Parathyroid adenoma (tissue), 2 donors: ENCODE measurements at regions not wholly inside any gene's neighbourhood (a gene's known extent, or its start where the extent isn't known, plus 50 kb on each side); places are given as distances from the start of the nearest gene placed in this dataset.

Source experiments
- H2AFZ ChIP-seq: fragments of 300-600 bp; sonication (generic); one replicate; pipeline ENCODE4 v1.7.0; 2017; ENCODE audit warnings: antibody characterized with exemption, mild to moderate bottlenecking
- H3K27ac ChIP-seq: fragments of 300-600 bp; sonication (generic); one replicate; pipeline ENCODE4 v1.7.0; 2017
- H3K27me3 ChIP-seq: fragments of 300-600 bp; sonication (generic); one replicate; pipeline ENCODE4 v1.7.0; 2017; ENCODE audit warnings: low read length; ENCODE audit not compliant: control insufficient read depth, insufficient read depth
- H3K36me3 ChIP-seq: fragments of 300-600 bp; sonication (generic); one replicate; pipeline ENCODE4 v1.7.0; 2017; ENCODE audit warnings: low read length; ENCODE audit not compliant: control insufficient read depth, insufficient read depth
- H3K4me1 ChIP-seq: fragments of 300-600 bp; sonication (generic); one replicate; pipeline ENCODE4 v1.7.0; 2017; ENCODE audit warnings: control low read depth
- H3K4me2 ChIP-seq: fragments of 300-600 bp; sonication (generic); one replicate; pipeline ENCODE4 v1.7.0; 2017; ENCODE audit warnings: low read length
- H3K4me3 ChIP-seq: fragments of 300-600 bp; sonication (generic); one replicate; pipeline ENCODE4 v1.7.0; 2017; ENCODE audit warnings: low read depth, low read length
- H3K79me2 ChIP-seq: fragments of 300-600 bp; sonication (generic); one replicate; pipeline ENCODE4 v1.7.0; 2017; ENCODE audit warnings: control low read depth
- H3K9ac ChIP-seq: fragments of 300-600 bp; sonication (generic); one replicate; pipeline ENCODE4 v1.7.0; 2017; ENCODE audit warnings: mild to moderate bottlenecking
- H3K9me3 ChIP-seq: fragments of 300-600 bp; sonication (generic); one replicate; pipeline ENCODE4 v1.7.0; 2017; ENCODE audit warnings: low read length; ENCODE audit not compliant: control insufficient read depth
- CTCF ChIP-seq: fragments of 300-600 bp; sonication (generic); IDR thresholded peaks from one replicate; pipeline ENCODE4 v1.7.0; 2017; ENCODE audit warnings: antibody characterized with exemption, mild to moderate bottlenecking
- donor health status: primary hyperparathyroidism.

GRCh38 chr7:47128700-47129099 is 453.2 kb downstream of the TNS3 start:
- Histone ChIP-seq H3K9me3 (no peaks in the 10 kb centered on the region), H3K27ac (no peak overlapping the region), H3K4me3 (no peak overlapping the region), H3K36me3 (no peaks in the 10 kb centered on the region), H3K27me3 (no peaks in the 10 kb centered on the region), H3K4me1 (no peaks in the 10 kb centered on the region), H3K4me2 (no peak overlapping the region), H3K79me2 (no peaks in the 10 kb centered on the region), H2AFZ (no peak overlapping the region), H3K9ac (no peak overlapping the region)
- TF ChIP-seq CTCF, result no peak

GRCh38 chr7:47125529-47125928 is 456.4 kb downstream of the TNS3 start:
- TF ChIP-seq CTCF, result no peak
- Histone ChIP-seq H3K27ac (no peak overlapping the region), H3K9me3 (no peaks in the 10 kb centered on the region), H3K9ac (no peak overlapping the region), H3K4me2 (no peak overlapping the region), H3K4me1 (no peaks in the 10 kb centered on the region), H3K36me3 (no peaks in the 10 kb centered on the region), H2AFZ (no peak overlapping the region), H3K79me2 (no peaks in the 10 kb centered on the region), H3K4me3 (no peak overlapping the region), H3K27me3 (no peaks in the 10 kb centered on the region)

- Histone ChIP-seq H3K36me3 (no peaks in the 10 kb centered on the region), H3K27me3 (no peaks in the 10 kb centered on the region), H3K4me2 (no peak overlapping the region), H3K9me3 (no peaks in the 10 kb centered on the region), H3K9ac (no peak overlapping the region), H2AFZ (no peak overlapping the region), H3K27ac (no peak overlapping the region), H3K4me3 (no peak overlapping the region), H3K79me2 (no peaks in the 10 kb centered on the region), H3K4me1 (no peaks in the 10 kb centered on the region)
- TF ChIP-seq CTCF, result no peak
Measured at GRCh38 chr7:47119261-47119865, 462.5 kb downstream of the TNS3 start.

GRCh38 chr7:47104206-47104549 is 477.7 kb downstream of the TNS3 start:
- no peak overlapping the region for H2AFZ ChIP-seq
- H3K9me3 ChIP-seq, result no peaks in the 10 kb centered on the region
- no peak overlapping the region for H3K9ac ChIP-seq
- TF ChIP-seq CTCF, result no peak
- no peaks in the 10 kb centered on the region for H3K79me2 ChIP-seq
- no peak overlapping the region for H3K27ac ChIP-seq
- no peaks in the 10 kb centered on the region for H3K4me1 ChIP-seq
- no peak overlapping the region for H3K4me3 ChIP-seq
- no peak overlapping the region for H3K4me2 ChIP-seq
- no peaks in the 10 kb centered on the region for H3K36me3 ChIP-seq
- H3K27me3 ChIP-seq, result no peaks in the 10 kb centered on the region

GRCh38 chr7:47103498-47104205 is 478.3 kb downstream of the TNS3 start:
- Histone ChIP-seq H3K79me2 (no peaks in the 10 kb centered on the region), H3K27me3 (no peaks in the 10 kb centered on the region), H3K4me1 (no peaks in the 10 kb centered on the region), H3K36me3 (no peaks in the 10 kb centered on the region), H3K9me3 (no peaks in the 10 kb centered on the region), H2AFZ (no peak overlapping the region), H3K4me3 (no peak overlapping the region), H3K4me2 (no peak overlapping the region), H3K9ac (no peak overlapping the region), H3K27ac (no peak overlapping the region)
- TF ChIP-seq CTCF, result no peak
